WI38 (cell line): ENCODE measurements at regions not wholly inside any gene's neighbourhood (a gene's known extent, or its start where the extent isn't known, plus 50 kb on each side); places are given as distances from the start of the nearest gene placed in this dataset.

ENCODE experiments used
- H3K4me3 ChIP-seq: 2 replicates; pipeline ENCODE4 v1.5.1; 2011; ENCODE audit warnings: low read depth, mild to moderate bottlenecking, control low read depth, low read length
- CTCF ChIP-seq: IDR thresholded peaks from 2 replicates; pipeline ENCODE4 v1.5.1; 2012; ENCODE audit warnings: low read depth, mild to moderate bottlenecking, control low read depth, low read length

GRCh38 chr13:87867426-87867825 is 196.3 kb downstream of the SLITRK5 start:
- TF ChIP-seq CTCF, result no peak
- H3K4me3 ChIP-seq, result no peak overlapping the region

GRCh38 chr13:87868731-87869130 is 197.6 kb downstream of the SLITRK5 start:
- H3K4me3 ChIP-seq, result no peak overlapping the region
- no peak for TF ChIP-seq CTCF

GRCh38 chr13:87872813-87873212 is 201.6 kb downstream of the SLITRK5 start:
- no peak overlapping the region for H3K4me3 ChIP-seq
- TF ChIP-seq CTCF, result no peak

- no peak for TF ChIP-seq CTCF
- no peak overlapping the region for H3K4me3 ChIP-seq
Observed at GRCh38 chr13:87877477-87877876, 206.3 kb downstream of the SLITRK5 start.

- no peak for TF ChIP-seq CTCF
- H3K4me3 ChIP-seq, result no peak overlapping the region
Observed at GRCh38 chr13:87878706-87879105, 207.5 kb downstream of the SLITRK5 start.

- H3K4me3 ChIP-seq, result no peak overlapping the region
Observed at GRCh38 chr13:87884884-87885283, 213.7 kb downstream of the SLITRK5 start.

GRCh38 chr13:87887459-87888123 is 216.4 kb downstream of the SLITRK5 start:
- no peak for TF ChIP-seq CTCF
- H3K4me3 ChIP-seq, result no peak overlapping the region

More at GRCh38 chr13:87884884-87885283, 213.7 kb downstream of the SLITRK5 start:
- TF ChIP-seq CTCF, result no peak
